ENCODE measurements at regions not wholly inside any gene's neighbourhood (a gene's known extent, or its start where the extent isn't known, plus 50 kb on each side); places are given as distances from the start of the nearest gene placed in this dataset.
A peak's percentile ranks its signal among the peaks of the same experiment; 100 is the strongest.

DNA sequence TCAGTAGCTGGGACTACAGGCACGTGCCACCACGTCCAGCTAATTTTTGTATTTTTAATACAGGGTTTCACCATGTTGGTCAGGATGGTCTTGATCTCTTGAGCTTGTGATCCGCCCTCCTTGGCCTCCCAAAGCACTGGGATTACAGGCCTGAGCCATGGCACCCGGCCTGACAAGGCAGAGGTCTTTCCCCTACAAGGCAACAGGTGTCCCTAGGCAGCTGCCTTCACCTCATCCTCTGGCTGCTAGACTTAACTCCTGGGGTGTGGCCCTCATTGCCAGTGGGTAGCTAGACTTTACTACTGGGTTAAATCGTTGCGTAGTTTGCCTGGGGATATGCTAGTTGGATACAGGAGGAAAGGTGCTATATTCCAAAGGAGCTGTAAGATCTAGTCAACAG, 81.4 kb downstream of the CHRD start:
- no peak for DNase-seq
- Mint-ChIP-seq H3K27me3 (ENCODE audit: low read depth in 3 of 3) (peaks cover 2 to 5% (median 3%) of the 10 kb centered on the region in 3 donors), H3K36me3 (no peaks in the 10 kb centered on the region), H3K27ac (no peak overlapping the region), H3K4me3 (no peak overlapping the region), H3K4me1 (no peaks in the 10 kb centered on the region), H3K9me3 (peaks cover 0 to 2% (median 0%) of the 10 kb centered on the region in 6 donors)

- H3K27me3 Mint-ChIP-seq (ENCODE audit: low read depth in 3 of 3): peaks cover 6 to 8% (median 6%) of the 10 kb centered on the region in 3 donors
- no peak for DNase-seq
- no peaks in the 10 kb centered on the region for H3K36me3 Mint-ChIP-seq
- no peaks in the 10 kb centered on the region for H3K9me3 Mint-ChIP-seq
- H3K4me3 Mint-ChIP-seq: no peak overlapping the region
- H3K4me1 Mint-ChIP-seq: no peaks in the 10 kb centered on the region
- no peak overlapping the region for H3K27ac Mint-ChIP-seq
Observed at GRCh38 chr3:184465883-184466412, 86.1 kb downstream of the CHRD start.

DNA sequence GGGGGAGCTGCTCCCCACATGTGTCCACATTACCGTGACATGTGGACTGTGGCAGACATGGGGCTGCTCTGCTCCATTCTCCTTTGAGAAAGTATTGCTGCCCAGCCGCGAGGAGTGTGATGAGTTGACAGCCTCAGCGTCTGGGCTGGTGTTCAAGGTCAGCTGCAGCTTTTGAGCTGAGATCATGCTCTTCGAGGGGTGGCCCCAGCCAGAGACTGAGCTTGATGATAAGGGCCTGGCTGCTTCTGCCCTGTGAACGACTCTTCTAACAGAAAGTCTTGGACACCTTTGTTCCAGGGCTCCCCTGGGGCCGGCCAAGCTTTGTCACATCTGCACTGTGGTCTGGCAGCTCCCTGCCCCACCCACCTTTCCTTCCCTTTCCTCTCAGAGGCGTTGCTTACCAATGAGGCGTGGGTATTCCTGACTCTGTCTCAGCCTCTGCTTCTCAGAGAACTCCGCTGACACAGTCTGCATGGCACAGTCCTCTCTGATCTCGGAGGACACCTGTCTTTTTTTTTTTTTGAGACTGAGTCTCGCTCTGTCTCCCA, 86.6 kb downstream of the CHRD start:
- no peak overlapping the region for H3K27ac Mint-ChIP-seq
- H3K27me3 Mint-ChIP-seq (ENCODE audit: low read depth in 3 of 3): peaks cover 6 to 8% (median 6%) of the 10 kb centered on the region in 3 donors
- DNase-seq: no peak
- H3K36me3 Mint-ChIP-seq: no peaks in the 10 kb centered on the region
- no peak overlapping the region for H3K4me3 Mint-ChIP-seq
- H3K9me3 Mint-ChIP-seq: no peaks in the 10 kb centered on the region
- H3K4me1 Mint-ChIP-seq: no peaks in the 10 kb centered on the region

DNA sequence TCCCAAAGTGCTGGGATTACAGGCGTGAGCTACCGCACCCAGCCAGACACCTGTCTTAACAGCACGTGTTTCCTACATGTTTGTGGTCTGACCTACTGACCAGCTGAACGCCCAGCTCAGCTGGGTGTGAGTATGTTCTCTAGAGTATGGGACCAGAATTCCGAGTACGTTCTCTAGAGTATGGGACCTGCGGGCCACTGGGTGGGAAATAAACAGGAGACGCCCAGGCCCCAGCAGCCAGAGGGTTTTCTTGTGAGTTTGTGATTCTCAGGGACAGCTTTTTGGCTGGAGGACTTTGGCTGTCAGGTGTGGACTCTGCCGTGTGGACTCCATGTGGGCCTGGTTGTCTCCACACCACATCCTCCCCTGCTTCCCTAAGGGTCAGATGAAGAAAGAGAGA, 87.3 kb downstream of the CHRD start:
- Mint-ChIP-seq H3K27me3 (ENCODE audit: low read depth in 3 of 3) (peaks cover 6 to 8% (median 6%) of the 10 kb centered on the region in 3 donors), H3K9me3 (no peaks in the 10 kb centered on the region), H3K4me3 (no peak overlapping the region), H3K36me3 (no peaks in the 10 kb centered on the region), H3K27ac (no peak overlapping the region), H3K4me1 (no peaks in the 10 kb centered on the region)
- no peak for DNase-seq

- Mint-ChIP-seq H3K36me3 (no peaks in the 10 kb centered on the region), H3K27ac (no peak overlapping the region), H3K9me3 (no peaks in the 10 kb centered on the region), H3K27me3 (ENCODE audit: low read depth in 3 of 3) (peaks cover 8 to 12% (median 10%) of the 10 kb centered on the region in 3 donors), H3K4me3 (no peak overlapping the region), H3K4me1 (peaks cover 0 to 8% of the 10 kb centered on the region in 2 donors)
- DNase-seq: no peak
Observed at GRCh38 chr3:184470551-184470950, 90.7 kb downstream of the CHRD start.

DNA sequence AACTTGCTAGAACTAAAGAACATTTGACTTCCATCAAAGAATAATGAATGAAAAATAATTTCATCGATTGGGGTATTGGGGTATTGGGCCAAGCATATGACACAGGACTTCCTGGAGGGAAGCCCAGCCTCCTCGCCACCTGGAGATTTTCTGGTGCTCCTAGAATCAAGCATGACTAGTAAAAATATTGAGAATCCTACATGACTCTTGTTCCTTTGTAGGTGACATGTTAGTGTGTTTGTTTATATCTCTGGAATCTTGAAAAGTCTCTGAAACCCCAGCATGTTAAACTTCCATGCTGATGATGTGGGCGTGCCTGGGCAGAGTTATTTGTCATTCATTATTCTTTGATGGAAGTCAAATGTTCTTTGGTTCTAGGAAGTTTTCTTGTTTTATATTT, 90.1 kb upstream of the EPHB3 start:
- peaks cover 0 to 8% of the 10 kb centered on the region in 2 donors for H3K4me1 Mint-ChIP-seq
- H3K36me3 Mint-ChIP-seq: no peaks in the 10 kb centered on the region
- no peak for DNase-seq
- peaks cover 6 to 19% (median 11%) of the 10 kb centered on the region in 3 donors for H3K27me3 Mint-ChIP-seq (ENCODE audit: low read depth in 3 of 3)
- H3K9me3 Mint-ChIP-seq: no peaks in the 10 kb centered on the region
- no peak overlapping the region for H3K27ac Mint-ChIP-seq
- no peak overlapping the region for H3K4me3 Mint-ChIP-seq

GRCh38 chr3:184472723-184473428, 88.7 kb upstream of the EPHB3 start:
- Mint-ChIP-seq H3K4me1 (peaks cover 0 to 8% of the 10 kb centered on the region in 2 donors), H3K9me3 (no peaks in the 10 kb centered on the region), H3K36me3 (no peaks in the 10 kb centered on the region), H3K27me3 (ENCODE audit: low read depth in 3 of 3) (peaks cover 9 to 20% (median 11%) of the 10 kb centered on the region in 3 donors), H3K4me3 (peak overlapping the region in 2 of 5 donors; percentile 30 to 56), H3K27ac (no peak overlapping the region)
- no peak for DNase-seq

- H3K4me1 Mint-ChIP-seq: peaks cover 0 to 8% of the 10 kb centered on the region in 2 donors
- peaks cover 6 to 17% (median 9%) of the 10 kb centered on the region in 3 donors for H3K27me3 Mint-ChIP-seq (ENCODE audit: low read depth in 3 of 3)
- H3K36me3 Mint-ChIP-seq: no peaks in the 10 kb centered on the region
- H3K4me3 Mint-ChIP-seq: no peak overlapping the region
- no peaks in the 10 kb centered on the region for H3K9me3 Mint-ChIP-seq
- no peak overlapping the region for H3K27ac Mint-ChIP-seq
- DNase-seq: no peak
Observed at GRCh38 chr3:184474897-184475296, 86.7 kb upstream of the EPHB3 start.

DNA sequence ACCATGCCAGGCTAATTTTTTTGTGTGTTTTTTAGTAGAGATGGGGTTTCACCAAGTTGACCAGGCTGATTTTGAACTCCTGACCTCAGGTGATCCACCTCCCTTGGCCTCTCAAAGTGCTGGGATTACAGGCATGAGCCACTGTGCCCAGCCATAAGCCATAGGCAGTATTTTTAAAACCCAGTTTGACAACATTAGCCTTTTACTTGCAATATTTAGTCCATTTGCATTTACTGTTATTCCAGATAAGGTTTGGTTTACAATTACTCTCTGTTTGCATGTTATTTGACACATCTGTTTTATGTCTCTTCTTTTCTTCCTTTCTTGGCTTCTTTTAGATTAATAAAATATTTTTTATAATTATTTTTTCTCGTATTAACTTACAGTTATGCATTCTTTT, 83.6 kb upstream of the EPHB3 start:
- no peak for DNase-seq
- H3K9me3 Mint-ChIP-seq: no peaks in the 10 kb centered on the region
- H3K36me3 Mint-ChIP-seq: no peaks in the 10 kb centered on the region
- H3K27ac Mint-ChIP-seq: no peak overlapping the region
- peaks cover 5 to 24% (median 6%) of the 10 kb centered on the region in 3 donors for H3K27me3 Mint-ChIP-seq (ENCODE audit: low read depth in 3 of 3)
- peaks cover 0 to 6% of the 10 kb centered on the region in 2 donors for H3K4me1 Mint-ChIP-seq
- no peak overlapping the region for H3K4me3 Mint-ChIP-seq

DNA sequence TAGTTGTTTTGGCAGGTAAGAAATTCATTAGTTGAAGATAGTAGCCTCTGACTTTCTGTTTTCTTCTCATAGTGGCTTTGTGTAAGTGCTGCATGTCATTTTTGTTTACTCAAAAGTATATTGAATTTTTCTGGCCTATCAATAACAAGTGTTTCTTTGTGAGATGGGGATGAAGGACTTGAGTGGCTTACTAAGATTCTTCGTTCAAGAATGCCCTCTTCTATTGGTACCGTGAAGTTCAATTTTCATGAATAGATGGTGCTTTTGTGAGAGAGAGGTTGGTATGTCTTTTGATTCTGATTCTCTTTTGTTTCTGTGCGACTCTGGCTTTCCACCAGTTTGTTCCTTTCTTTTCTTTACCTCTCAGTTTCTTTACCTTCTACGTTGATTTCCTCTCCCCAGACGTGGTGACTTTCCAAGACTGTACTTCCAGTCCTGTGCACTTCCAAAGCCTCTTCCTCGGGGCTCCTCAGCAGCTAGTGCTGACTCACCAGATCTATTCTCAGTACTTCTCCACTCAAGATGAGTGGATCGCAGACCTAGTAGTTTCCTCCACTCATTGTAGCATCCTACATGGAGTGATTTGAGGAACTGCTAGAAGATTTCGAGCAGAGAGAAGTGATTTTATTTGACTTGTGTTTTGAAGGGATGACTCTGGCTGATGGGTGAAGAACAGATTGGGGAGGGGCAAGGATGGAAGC, 82.0 kb upstream of the EPHB3 start:
- Mint-ChIP-seq H3K27me3 (ENCODE audit: low read depth in 3 of 3) (peaks cover 3 to 18% (median 3%) of the 10 kb centered on the region in 3 donors), H3K36me3 (no peaks in the 10 kb centered on the region), H3K27ac (no peak overlapping the region), H3K4me1 (no peaks in the 10 kb centered on the region), H3K4me3 (no peak overlapping the region), H3K9me3 (no peaks in the 10 kb centered on the region)
- DNase-seq: no peak

- Mint-ChIP-seq H3K27me3 (ENCODE audit: low read depth in 3 of 3) (peaks cover 0 to 15% (median 3%) of the 10 kb centered on the region in 3 donors), H3K4me1 (no peaks in the 10 kb centered on the region), H3K36me3 (no peaks in the 10 kb centered on the region), H3K4me3 (no peak overlapping the region), H3K9me3 (no peaks in the 10 kb centered on the region), H3K27ac (no peak overlapping the region)
- DNase-seq: no peak
Observed at GRCh38 chr3:184480831-184481230, 80.8 kb upstream of the EPHB3 start.

DNA sequence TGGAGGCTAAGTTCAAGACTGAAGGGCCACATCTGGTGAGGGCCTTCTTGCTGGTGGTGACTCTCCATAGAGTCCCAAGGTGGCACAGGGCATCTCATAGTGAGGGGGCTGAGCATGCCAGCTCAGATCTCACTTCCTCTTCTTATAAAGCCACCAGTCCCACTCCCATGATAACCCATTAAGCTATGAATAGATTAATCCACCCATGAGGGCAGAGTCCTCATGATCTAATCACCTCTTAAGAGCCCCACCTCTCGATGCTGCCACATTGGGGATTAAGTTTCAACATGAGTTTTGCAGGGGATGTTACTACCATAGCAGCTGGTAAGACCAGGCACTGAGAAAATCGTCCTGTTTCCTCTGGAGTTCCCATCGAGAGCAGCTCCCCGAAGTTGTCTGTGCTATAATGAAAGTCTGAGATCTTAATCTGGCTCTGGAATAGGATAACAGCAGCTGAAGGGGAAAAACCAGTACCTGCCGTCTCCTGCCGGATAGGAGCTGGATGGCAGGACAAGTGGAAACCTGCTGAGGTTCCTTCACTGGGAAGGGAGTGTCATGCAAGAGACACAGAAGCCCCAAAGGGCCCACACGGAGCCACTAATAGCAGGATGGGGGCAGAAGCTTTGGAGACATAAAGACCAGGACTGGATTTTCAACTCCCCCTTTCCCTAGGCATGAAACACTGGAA, 79.5 kb upstream of the EPHB3 start:
- Mint-ChIP-seq H3K27ac (no peak overlapping the region), H3K4me3 (no peak overlapping the region), H3K4me1 (no peaks in the 10 kb centered on the region), H3K9me3 (no peaks in the 10 kb centered on the region), H3K36me3 (no peaks in the 10 kb centered on the region), H3K27me3 (ENCODE audit: low read depth in 3 of 3) (peaks cover 0 to 11% (median 2%) of the 10 kb centered on the region in 3 donors)
- no peak for DNase-seq

DNA sequence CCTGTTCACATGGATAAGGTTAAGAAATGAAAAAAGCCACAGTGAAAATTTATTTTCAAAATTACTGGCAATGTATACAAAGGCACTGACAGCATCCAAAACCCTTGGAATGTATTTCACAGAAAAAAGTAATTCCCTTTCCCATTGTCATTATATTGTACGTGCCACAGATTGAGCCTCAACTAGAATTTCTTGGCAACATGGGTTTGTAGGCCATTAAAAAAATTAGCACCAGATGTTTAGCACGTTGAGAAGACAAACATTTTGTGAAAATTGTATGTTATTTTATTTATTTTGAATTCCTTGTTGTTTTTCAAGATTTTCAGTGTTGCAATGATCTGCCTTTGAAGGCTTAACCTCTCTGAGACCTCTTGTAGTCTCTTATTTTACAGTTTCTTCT, 76.3 kb upstream of the EPHB3 start:
- no peaks in the 10 kb centered on the region for H3K4me1 Mint-ChIP-seq
- H3K36me3 Mint-ChIP-seq: no peaks in the 10 kb centered on the region
- H3K27me3 Mint-ChIP-seq (ENCODE audit: low read depth in 3 of 3): peaks cover 0 to 11% (median 2%) of the 10 kb centered on the region in 3 donors
- H3K9me3 Mint-ChIP-seq: no peaks in the 10 kb centered on the region
- no peak overlapping the region for H3K4me3 Mint-ChIP-seq
- no peak overlapping the region for H3K27ac Mint-ChIP-seq
- no peak for DNase-seq

DNA sequence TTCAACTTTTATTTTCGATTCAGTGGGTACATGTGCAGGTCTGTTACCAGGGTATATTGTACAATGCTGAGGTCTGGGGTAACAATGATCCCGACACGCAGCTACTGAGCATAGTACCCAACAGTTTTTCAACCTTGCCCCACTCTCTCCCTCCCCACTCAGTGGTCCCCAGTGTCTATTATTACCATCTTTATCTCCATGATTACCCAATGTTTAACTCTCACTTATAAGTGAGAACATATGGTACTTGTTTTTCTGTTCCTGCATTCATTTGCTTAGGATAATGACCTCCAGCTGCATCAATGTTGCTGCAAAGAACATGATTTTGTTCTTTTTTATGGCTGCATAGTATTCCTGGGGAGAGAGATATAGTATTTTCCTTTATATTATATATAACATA, 75.7 kb upstream of the EPHB3 start:
- H3K27ac Mint-ChIP-seq: no peak overlapping the region
- H3K4me3 Mint-ChIP-seq: no peak overlapping the region
- H3K9me3 Mint-ChIP-seq: no peaks in the 10 kb centered on the region
- H3K4me1 Mint-ChIP-seq: no peaks in the 10 kb centered on the region
- no peaks in the 10 kb centered on the region for H3K36me3 Mint-ChIP-seq
- peaks cover 0 to 9% (median 2%) of the 10 kb centered on the region in 3 donors for H3K27me3 Mint-ChIP-seq (ENCODE audit: low read depth in 3 of 3)
- no peak for DNase-seq
